GM12878 (cell line): ENCODE measurements at regions not wholly inside any gene's neighbourhood (a gene's known extent, or its start where the extent isn't known, plus 50 kb on each side); places are given as distances from the start of the nearest gene placed in this dataset.

ENCODE experiments used
- HCFC1 ChIP-seq: fragments of 150-350 bp; IDR thresholded peaks from 2 replicates; pipeline ENCODE4 v1.6.1; 2014; ENCODE audit warnings: low read length
- HDAC6 ChIP-seq: fragments of 200-600 bp; sonication (generic); IDR thresholded peaks from one replicate; pipeline ENCODE4 v1.8.0; 2017; ENCODE audit warnings: antibody characterized with exemption; ENCODE audit not compliant: unreplicated experiment
- KLF5 ChIP-seq: fragments of 450-650 bp; IDR thresholded peaks from 2 replicates; pipeline ENCODE4 v1.6.1; 2014; ENCODE audit warnings: mild to moderate bottlenecking; ENCODE audit not compliant: partially characterized antibody

GRCh38 chr3:82088749-82089148 is 327.3 kb upstream of the GBE1 start:
- no peak for TF ChIP-seq KLF5
- TF ChIP-seq HCFC1: no peak
- no peak for TF ChIP-seq HDAC6
